GM10266 (cell line): ENCODE measurements at regions not wholly inside any gene's neighbourhood (a gene's known extent, or its start where the extent isn't known, plus 50 kb on each side); places are given as distances from the start of the nearest gene placed in this dataset.
"Not testable (repeated sequence)": the region's sequence is repeated elsewhere in the genome, so short reads cannot be mapped to it uniquely, and the experiment has no call there.

Experiments used
- DNase-seq: peaks from one replicate; pipeline ENCODE4 v3.0.0; 2012; ENCODE audit errors: extremely low spot score
- TF ChIP-seq, protein P1 (sequence below): IDR thresholded peaks from 2 replicates; pipeline ENCODE4 v1.5.1; 2012; ENCODE audit warnings: mild to moderate bottlenecking, low read depth; ENCODE audit not compliant: control insufficient read depth, insufficient read depth; ENCODE audit errors: missing control alignments

DNA sequence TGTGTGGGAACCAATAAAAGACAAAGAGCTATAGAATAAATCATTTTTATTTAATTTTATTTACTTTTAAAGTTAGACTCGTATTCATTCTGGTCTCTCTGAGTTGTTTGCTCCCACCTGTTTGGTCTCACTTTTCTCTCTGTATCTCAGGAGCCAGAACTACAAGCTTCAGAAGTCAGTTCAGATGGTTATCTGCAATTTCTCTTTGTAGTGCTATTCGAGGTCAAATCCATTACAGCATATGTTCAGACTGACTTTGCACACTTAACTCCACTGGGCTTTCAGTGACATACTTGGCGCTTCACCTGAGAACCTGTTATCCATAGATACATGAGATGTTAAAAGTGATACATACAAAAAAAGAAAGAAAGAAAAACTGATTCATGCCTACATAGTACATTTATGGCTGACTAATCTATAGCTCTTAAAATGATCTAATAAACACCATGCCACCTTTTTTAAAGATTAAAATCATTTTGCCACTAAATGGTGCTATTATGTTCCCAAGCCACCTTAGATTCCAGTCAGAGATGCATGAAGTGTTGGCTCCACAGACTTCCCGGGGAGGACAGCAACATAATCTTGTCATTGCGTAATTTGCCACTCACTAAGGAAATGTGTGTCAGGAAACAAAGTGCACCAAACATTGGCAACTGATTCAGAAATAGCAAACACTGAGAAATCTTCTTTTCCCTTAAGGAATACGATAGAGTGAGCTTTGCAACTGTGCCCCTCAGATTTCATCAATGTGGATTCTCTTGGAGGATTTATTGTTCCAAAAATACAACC is 396.7 kb downstream of the HACE1 start:
- TF ChIP-seq, protein P1, sequence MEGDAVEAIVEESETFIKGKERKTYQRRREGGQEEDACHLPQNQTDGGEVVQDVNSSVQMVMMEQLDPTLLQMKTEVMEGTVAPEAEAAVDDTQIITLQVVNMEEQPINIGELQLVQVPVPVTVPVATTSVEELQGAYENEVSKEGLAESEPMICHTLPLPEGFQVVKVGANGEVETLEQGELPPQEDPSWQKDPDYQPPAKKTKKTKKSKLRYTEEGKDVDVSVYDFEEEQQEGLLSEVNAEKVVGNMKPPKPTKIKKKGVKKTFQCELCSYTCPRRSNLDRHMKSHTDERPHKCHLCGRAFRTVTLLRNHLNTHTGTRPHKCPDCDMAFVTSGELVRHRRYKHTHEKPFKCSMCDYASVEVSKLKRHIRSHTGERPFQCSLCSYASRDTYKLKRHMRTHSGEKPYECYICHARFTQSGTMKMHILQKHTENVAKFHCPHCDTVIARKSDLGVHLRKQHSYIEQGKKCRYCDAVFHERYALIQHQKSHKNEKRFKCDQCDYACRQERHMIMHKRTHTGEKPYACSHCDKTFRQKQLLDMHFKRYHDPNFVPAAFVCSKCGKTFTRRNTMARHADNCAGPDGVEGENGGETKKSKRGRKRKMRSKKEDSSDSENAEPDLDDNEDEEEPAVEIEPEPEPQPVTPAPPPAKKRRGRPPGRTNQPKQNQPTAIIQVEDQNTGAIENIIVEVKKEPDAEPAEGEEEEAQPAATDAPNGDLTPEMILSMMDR, result no peak
- DNase-seq, result no peak

GRCh38 chr6:104460738-104461483 is 398.8 kb downstream of the HACE1 start:
- TF ChIP-seq, protein P1, result no peak
- DNase-seq, result no peak

- TF ChIP-seq, protein P1, result no peak
- no peak for DNase-seq
Observed at GRCh38 chr6:104459543-104459942, 400.2 kb downstream of the HACE1 start.

DNA sequence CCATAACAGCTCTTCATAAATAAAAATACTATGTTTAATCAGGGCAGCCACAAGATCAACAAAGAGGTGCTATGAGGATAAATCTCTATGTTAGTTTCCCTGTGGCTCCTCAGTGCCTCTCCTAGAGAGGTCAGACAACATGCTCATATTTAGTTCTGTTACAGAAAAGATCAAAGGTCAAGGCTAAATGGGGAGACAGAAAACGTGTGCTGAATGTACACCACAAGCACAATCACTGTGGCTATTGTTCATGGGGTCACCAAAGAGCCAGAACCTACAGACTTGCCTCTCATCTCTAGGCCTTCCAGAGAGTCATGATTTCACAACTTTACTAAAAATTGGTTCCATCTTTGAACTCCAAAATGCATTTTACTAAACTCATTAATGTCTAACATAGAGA is 409.8 kb downstream of the HACE1 start:
- no peak for DNase-seq
- TF ChIP-seq, protein P1, result no peak

- DNase-seq, result not testable (repeated sequence)
Observed at GRCh38 chr6:104446101-104447080, 413.3 kb downstream of the HACE1 start.

DNA sequence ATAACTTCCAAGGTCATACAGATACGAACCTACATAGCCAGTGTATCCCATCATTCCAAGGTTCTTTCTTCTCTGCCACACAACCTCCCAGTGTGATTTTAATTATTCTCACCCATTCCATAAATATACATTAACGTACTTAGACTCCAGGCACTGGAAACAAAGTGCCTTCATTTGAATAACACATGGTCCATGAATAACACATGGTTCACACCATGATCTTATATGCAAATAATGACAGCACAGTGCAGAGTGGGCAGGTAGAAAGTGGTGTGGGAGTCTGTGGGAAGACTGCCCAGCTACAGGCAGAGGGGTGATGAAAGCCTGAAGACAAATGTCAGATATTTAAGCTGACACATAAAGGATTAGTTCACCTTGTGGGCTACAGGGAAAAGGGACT is 425.2 kb downstream of the HACE1 start:
- TF ChIP-seq, protein P1, result no peak
- DNase-seq, result no peak

GRCh38 chr6:104431096-104431495 is 428.6 kb downstream of the HACE1 start:
- no peak for DNase-seq
- TF ChIP-seq, protein P1, result no peak
